GM20000 (cell line): ENCODE measurements at regions not wholly inside any gene's neighbourhood (a gene's known extent, or its start where the extent isn't known, plus 50 kb on each side); places are given as distances from the start of the nearest gene placed in this dataset.

ENCODE experiments used
- DNase-seq: peaks from one replicate; pipeline ENCODE4 v3.0.0; 2012; ENCODE audit warnings: low spot score
- TF ChIP-seq, protein P1 (sequence below): IDR thresholded peaks from 2 replicates; pipeline ENCODE4 v1.5.1; 2012; ENCODE audit warnings: mild to moderate bottlenecking, control low read depth; ENCODE audit errors: extremely low read depth, missing control alignments

GRCh38 chr20:60759651-60760050 lies 492.4 kb upstream of the CDH4 start:
- DNase-seq: no peak
- TF ChIP-seq, protein P1, sequence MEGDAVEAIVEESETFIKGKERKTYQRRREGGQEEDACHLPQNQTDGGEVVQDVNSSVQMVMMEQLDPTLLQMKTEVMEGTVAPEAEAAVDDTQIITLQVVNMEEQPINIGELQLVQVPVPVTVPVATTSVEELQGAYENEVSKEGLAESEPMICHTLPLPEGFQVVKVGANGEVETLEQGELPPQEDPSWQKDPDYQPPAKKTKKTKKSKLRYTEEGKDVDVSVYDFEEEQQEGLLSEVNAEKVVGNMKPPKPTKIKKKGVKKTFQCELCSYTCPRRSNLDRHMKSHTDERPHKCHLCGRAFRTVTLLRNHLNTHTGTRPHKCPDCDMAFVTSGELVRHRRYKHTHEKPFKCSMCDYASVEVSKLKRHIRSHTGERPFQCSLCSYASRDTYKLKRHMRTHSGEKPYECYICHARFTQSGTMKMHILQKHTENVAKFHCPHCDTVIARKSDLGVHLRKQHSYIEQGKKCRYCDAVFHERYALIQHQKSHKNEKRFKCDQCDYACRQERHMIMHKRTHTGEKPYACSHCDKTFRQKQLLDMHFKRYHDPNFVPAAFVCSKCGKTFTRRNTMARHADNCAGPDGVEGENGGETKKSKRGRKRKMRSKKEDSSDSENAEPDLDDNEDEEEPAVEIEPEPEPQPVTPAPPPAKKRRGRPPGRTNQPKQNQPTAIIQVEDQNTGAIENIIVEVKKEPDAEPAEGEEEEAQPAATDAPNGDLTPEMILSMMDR: no peak

DNA sequence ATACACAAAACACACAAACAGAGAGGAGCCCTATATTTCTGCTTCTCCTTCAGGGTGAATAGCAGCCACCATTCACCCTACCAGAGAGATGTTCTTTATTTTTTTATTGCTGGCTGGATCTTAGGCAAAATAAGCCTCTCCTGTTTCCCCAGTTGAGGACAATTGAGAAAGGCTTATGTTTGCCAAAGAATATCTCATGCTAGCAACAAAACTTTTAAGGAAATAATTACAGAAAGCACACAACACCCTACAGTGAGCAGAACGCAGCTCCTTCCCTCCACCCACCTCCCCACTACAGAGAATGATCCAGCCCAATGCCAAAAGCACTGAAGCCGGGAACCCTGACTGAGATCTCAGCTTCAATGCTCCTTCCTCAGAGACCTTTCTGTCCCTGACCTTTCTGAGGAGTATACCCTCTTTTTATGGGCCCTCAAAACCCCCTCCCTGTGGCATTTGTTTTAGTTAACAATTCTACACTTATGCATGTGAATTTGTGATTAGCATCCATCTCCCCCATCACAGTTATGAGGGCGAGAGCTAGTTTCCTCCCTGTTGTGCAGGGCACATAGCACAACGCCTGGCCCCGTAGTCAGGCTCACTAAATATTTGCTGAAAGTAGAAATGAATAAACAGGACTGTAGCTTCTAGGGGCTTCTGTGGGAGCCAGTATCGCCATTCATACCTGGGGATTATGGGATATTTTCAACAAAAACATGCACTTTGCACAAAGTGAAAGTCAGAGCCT lies 491.6 kb upstream of the CDH4 start:
- no peak for DNase-seq
- TF ChIP-seq, protein P1: no peak

- DNase-seq: no peak
- TF ChIP-seq, protein P1: no peak
These were observed 491.0 kb upstream of the CDH4 start for GRCh38 chr20:60761056-60761455.

- TF ChIP-seq, protein P1: no peak
- DNase-seq: no peak
These were observed 489.7 kb upstream of the CDH4 start for GRCh38 chr20:60762386-60762785.

GRCh38 chr20:60764328-60764727 lies 487.7 kb upstream of the CDH4 start:
- TF ChIP-seq, protein P1: no peak
- DNase-seq: no peak

DNA sequence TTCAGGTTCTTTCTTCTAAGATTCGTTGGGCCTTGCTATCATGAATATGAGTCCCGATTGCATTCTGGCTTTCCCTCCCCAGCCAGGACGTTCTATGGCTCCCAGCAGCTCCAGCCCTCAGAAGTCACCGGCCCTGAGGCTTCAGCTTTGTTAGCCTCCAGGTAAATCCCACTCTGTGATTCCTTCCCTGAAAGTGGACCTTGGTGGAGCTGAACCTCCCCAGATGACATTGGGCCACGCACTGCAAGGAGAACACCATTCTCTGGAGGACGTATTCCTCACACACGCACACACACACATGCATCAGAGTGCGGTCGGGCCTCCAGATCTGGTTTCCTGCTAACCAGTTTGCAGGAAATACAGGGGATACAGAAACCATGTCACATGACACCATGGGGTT lies 487.3 kb upstream of the CDH4 start:
- no peak for DNase-seq
- TF ChIP-seq, protein P1: no peak

DNA sequence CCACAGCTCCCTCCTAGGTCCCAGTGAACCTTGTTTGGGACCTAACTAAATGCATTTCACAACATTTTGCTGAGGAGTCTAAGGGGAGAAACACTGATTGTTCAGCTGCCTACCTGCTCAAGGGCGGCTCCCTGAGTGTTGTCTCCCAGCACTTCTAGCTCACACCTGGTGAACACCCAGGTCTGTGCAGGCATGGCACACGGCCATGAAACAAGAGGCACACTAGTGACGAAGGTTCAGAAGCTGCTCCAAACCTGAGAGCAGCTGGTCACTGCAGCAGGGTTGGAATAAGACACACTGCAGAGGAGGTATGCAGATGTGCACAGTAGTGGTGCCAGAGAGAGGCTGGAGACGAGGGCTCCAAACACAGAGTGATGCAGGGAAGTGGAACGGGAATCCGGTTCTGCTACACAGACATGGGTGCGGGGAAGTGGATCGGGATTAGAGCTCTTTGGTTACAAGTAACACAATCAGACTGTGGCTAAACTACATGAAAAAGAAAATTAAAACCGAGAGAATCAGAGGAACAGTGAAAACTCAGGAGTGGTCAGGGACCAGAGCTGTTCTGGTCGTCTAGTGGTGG lies 486.1 kb upstream of the CDH4 start:
- no peak for DNase-seq

More for the DNA sequence above, 486.1 kb upstream of the CDH4 start:
- TF ChIP-seq, protein P1: no peak
